Activated T-cell treated with anti-CD3 and anti-CD28 coated beads, Interleukin-2, amount 50 U/mL, for 24 hours (primary cell): ENCODE measurements at regions not wholly inside any gene's neighbourhood (a gene's known extent, or its start where the extent isn't known, plus 50 kb on each side); places are given as distances from the start of the nearest gene placed in this dataset.

Experiments used
- DNase-seq: peaks from one replicate; pipeline ENCODE4 v3.0.0-alpha.2; 2020
- H3K27ac Mint-ChIP-seq: 2 replicates; pipeline ENCODE4 v1.8.0; 2020; ENCODE audit warnings: mild to moderate bottlenecking, mixed read lengths
- H3K27me3 Mint-ChIP-seq: 2 replicates; pipeline ENCODE4 v1.8.0; 2020; ENCODE audit warnings: mixed read lengths
- H3K36me3 Mint-ChIP-seq: 2 replicates; pipeline ENCODE4 v1.8.0; 2020; ENCODE audit warnings: low read depth, mixed read lengths
- H3K4me1 Mint-ChIP-seq: 2 replicates; pipeline ENCODE4 v1.8.0; 2020; ENCODE audit warnings: low read depth, mixed read lengths
- H3K4me3 Mint-ChIP-seq: 2 replicates; pipeline ENCODE4 v1.8.0; 2020; ENCODE audit warnings: mild to moderate bottlenecking, moderate library complexity, mixed read lengths
- H3K9me3 Mint-ChIP-seq: 2 replicates; pipeline ENCODE4 v1.8.0; 2020; ENCODE audit warnings: mixed read lengths

DNA sequence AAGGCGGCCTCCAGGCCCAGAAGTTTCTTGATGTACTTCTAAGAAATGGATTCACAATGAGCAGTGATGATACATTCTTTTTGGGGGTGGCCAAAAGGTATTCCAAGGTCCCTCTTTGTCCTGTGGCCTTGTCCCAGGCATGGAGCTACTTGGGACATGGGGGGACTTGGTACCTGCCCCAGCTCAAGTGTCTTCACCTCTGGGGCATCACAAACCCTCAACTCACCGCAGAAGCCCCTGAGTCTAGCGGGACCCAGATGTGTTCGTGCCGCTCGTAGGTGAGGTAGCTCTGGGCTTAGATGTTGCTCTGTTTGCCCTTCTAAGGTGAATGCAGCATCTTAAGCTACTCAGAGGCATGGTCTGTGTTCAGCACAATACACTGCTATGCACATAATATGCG is 338.0 kb upstream of the IRX4 start:
- no peak for DNase-seq
- Mint-ChIP-seq H3K27ac (no peak overlapping the region), H3K27me3 (no peaks in the 10 kb centered on the region), H3K4me3 (no peak overlapping the region), H3K4me1 (no peaks in the 10 kb centered on the region), H3K36me3 (no peaks in the 10 kb centered on the region), H3K9me3 (no peaks in the 10 kb centered on the region)

DNA sequence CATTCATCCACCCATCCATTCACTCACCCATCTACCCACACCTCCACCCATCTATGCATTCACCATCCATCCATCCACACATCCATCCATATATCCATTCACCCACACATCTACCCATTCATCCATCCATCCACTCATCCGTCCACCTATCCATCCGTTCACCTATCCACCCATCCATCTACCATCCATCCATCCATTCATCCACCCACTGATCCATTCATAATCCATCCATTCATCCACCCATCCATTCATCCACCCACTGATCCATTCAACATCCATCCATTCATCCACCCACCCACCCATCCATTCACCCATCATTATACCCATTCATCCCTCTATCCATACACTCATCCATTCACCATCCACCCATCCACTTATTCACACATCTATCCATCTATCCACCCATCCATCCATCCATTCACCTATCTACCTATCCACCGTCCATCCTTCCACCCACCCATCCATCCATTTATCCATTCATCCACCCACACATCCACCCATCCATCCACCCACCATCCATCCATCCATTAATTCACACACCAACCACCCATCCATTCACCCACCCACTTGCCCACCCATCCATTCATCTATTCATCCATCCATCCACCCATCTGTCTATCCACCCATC is 336.5 kb upstream of the IRX4 start:
- no peaks in the 10 kb centered on the region for H3K4me1 Mint-ChIP-seq
- no peak for DNase-seq

DNA sequence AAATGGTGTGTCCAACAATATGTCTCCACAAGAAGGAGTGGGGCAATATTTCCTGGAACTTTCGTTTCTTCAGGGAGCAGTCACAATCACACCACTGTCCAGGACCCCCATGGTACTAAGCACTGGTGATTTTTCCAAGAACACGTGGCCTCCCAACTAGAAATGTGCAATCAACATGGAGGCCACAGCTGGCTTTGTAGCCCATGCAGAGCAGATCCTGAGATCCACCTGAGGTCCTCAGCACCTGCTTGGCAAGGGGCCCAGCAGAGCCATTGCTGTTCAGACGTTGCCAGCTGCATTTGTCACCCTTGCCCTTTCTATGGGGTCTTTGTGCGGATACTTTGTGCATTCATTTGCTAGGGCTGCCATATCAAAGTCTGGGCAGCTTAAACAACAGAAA is 334.5 kb upstream of the IRX4 start:
- Mint-ChIP-seq H3K27ac (no peak overlapping the region), H3K36me3 (no peaks in the 10 kb centered on the region), H3K4me1 (no peaks in the 10 kb centered on the region), H3K4me3 (no peak overlapping the region), H3K27me3 (no peaks in the 10 kb centered on the region), H3K9me3 (no peaks in the 10 kb centered on the region)
- no peak for DNase-seq

More for the DNA sequence above, 336.5 kb upstream of the IRX4 start:
- Mint-ChIP-seq H3K36me3 (no peaks in the 10 kb centered on the region), H3K4me3 (no peak overlapping the region), H3K9me3 (no peaks in the 10 kb centered on the region), H3K27me3 (no peaks in the 10 kb centered on the region), H3K27ac (no peak overlapping the region)

DNA sequence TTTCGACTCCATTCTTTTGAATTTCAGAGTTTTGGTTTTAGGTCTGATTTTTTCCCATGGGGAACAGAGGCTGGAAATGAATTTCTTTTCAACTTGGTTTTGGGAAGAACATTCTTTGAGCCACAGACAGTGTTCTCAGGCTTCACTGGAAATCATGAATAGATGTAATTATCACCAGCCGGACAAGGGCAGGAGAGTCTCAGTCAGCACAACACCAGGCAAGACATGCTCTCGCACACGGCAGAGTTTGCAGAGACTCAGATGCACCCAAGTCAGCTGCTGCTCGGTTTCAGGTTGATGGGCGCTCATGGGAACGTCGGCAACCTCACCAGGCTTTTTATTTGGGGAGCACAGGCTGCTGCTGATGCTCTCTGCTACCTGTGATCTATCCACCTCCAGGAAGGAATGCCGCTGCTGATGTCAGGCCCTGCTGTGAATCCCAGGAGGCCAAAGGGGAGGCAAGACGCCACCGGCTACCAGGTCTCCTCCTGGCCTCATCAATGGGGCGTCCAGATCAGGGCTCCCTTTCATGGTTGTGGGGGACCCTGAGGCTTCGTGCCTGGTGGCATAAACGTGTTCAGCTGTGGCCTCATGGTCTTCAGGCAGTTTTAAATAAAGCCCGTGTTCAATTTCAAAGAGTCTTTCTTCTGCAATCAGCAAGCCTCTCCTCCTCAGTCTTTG is 332.3 kb upstream of the IRX4 start:
- Mint-ChIP-seq H3K4me1 (no peaks in the 10 kb centered on the region), H3K27ac (no peak overlapping the region), H3K9me3 (no peaks in the 10 kb centered on the region)

DNA sequence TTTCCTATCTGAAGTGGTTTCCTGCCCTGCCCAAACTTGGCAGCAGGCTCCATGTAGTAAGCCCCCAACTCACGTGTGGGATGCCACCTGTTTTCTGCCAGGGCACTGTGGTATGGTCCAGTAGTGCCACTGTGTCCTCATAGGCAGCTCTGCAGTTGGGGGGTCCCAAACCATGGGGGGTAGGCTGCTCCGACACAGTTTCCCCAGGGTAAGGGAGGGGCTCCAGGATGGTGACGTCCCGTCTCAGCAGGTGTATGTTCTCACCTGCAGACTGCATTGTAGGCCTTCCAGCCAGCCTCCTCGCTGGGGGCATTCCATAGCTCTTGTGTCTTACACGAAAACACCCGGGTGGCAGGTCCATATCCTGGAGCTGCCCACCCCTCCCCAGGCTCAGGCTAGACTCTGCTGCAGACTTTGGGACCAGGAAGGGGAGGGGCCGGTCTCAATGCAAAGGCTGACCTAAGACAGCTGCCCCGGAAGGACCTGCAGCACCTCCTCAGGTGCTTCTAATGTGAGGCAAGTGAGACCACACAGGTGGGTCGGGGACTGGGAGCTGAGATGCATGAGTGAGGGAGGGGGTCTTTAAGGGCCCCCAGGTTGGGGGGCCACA is 330.5 kb upstream of the IRX4 start:
- no peak overlapping the region for H3K4me3 Mint-ChIP-seq
- no peak for DNase-seq
- peaks cover 2% of the 10 kb centered on the region for H3K27me3 Mint-ChIP-seq
- no peaks in the 10 kb centered on the region for H3K36me3 Mint-ChIP-seq
- H3K27ac Mint-ChIP-seq: no peak overlapping the region
- H3K4me1 Mint-ChIP-seq: no peaks in the 10 kb centered on the region
- no peaks in the 10 kb centered on the region for H3K9me3 Mint-ChIP-seq

More for the DNA sequence above, 332.3 kb upstream of the IRX4 start:
- H3K27me3 Mint-ChIP-seq: no peaks in the 10 kb centered on the region
- H3K36me3 Mint-ChIP-seq: no peaks in the 10 kb centered on the region
- H3K4me3 Mint-ChIP-seq: no peak overlapping the region
- no peak for DNase-seq

DNA sequence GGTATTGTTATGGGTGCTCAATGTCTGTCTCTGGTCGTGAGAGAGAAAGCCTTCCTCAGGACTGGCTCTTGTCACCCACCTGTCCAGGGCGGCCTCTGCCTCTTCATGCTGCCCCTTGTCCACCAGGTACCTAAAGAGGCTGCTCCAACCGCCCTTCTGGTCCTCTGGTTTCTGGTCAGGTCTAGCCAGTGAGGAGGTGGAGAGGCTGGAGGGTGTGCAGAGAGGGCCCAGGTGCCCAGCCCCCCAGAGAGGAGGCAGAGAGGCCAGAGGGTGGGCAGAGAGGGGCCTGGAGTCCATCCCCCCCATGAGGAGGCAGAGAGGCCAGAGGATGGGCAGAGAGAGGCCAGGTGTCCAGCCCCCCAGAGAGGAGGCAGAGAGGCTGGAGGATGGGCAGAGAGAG is 329.8 kb upstream of the IRX4 start:
- no peak overlapping the region for H3K4me3 Mint-ChIP-seq
- H3K27ac Mint-ChIP-seq: no peak overlapping the region
- H3K36me3 Mint-ChIP-seq: no peaks in the 10 kb centered on the region
- H3K4me1 Mint-ChIP-seq: no peaks in the 10 kb centered on the region
- H3K27me3 Mint-ChIP-seq: peaks cover 9% of the 10 kb centered on the region
- no peaks in the 10 kb centered on the region for H3K9me3 Mint-ChIP-seq
- DNase-seq: no peak

DNA sequence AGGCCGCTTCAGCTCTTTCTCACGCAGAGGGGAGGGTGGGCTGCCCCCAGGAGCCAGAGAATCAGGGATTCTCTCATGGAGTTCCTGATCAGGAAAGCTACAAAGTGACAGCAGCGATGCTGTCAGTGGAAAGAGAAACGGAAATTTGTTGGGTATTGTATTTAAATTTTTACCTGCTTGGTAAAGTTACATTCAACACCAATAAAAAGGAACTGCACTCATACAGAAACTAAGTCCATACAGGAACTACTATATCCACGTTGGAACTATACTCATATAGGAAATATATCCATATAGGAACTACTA is 325.5 kb upstream of the IRX4 start:
- no peaks in the 10 kb centered on the region for H3K4me1 Mint-ChIP-seq
- H3K36me3 Mint-ChIP-seq: no peaks in the 10 kb centered on the region
- no peak overlapping the region for H3K27ac Mint-ChIP-seq
- H3K9me3 Mint-ChIP-seq: no peaks in the 10 kb centered on the region
- no peak overlapping the region for H3K4me3 Mint-ChIP-seq
- DNase-seq: no peak
- peaks cover 19% of the 10 kb centered on the region for H3K27me3 Mint-ChIP-seq

DNA sequence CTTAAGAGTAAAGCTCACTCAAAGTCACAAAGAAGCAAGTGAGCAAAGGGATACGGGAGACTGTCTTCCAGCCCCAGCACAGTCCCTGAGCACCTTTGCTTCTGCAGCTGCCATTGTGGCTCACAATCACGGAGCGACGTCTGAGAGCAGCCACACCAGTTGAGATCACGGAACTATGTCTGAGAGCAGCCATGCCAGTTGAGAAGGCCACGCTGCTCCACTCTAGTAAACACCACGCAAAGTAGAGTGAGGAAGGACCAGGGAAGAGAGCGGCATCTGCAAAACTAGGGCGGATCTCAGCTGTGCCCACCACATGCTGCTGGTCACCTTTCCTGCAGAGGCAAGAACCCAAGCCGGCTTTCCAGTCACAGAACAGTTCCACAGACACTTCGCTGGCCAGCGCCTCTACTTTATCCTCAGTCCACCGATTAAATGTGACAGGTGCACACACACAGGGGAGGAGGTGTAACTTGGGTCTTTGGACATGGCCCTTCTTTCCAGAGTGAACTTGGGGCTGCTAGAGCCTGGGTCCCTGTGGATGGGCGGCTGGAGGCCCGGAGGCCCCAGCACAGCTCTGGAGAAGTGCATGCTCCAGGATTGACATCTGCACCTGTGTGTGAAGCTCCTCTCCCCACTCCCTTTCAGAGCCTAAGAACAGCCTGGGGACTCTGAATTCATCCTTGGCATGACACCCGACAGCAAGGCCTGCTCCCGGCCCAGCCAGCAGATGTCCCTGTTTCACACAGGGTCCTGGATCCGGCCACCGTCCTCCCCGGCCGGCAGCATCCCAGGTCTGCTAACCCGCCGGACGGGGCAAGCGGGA is 324.9 kb upstream of the IRX4 start:
- Mint-ChIP-seq H3K27me3 (peaks cover 19% of the 10 kb centered on the region), H3K4me3 (no peak overlapping the region), H3K9me3 (no peaks in the 10 kb centered on the region)

DNA sequence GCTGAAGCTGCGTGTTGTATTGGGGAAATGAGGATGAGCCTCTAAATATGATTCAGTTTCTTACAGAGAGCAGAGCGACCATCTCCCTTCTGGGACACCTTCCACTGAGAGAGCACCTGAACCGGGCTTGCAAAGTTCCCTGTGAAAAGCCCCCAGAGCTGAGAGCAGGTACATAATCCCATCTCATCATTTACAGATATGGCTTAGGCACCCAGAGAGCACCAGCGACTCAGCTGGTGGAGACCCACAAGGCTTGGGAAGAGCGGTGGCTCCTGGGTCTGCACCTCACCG is 324.3 kb upstream of the IRX4 start:
- Mint-ChIP-seq H3K4me3 (no peak overlapping the region), H3K36me3 (no peaks in the 10 kb centered on the region), H3K9me3 (no peaks in the 10 kb centered on the region), H3K27me3 (peaks cover 22% of the 10 kb centered on the region), H3K27ac (no peak overlapping the region), H3K4me1 (no peaks in the 10 kb centered on the region)
- no peak for DNase-seq

More for the DNA sequence above, 324.9 kb upstream of the IRX4 start:
- Mint-ChIP-seq H3K36me3 (no peaks in the 10 kb centered on the region), H3K27ac (no peak overlapping the region), H3K4me1 (no peaks in the 10 kb centered on the region)
- DNase-seq: no peak

DNA sequence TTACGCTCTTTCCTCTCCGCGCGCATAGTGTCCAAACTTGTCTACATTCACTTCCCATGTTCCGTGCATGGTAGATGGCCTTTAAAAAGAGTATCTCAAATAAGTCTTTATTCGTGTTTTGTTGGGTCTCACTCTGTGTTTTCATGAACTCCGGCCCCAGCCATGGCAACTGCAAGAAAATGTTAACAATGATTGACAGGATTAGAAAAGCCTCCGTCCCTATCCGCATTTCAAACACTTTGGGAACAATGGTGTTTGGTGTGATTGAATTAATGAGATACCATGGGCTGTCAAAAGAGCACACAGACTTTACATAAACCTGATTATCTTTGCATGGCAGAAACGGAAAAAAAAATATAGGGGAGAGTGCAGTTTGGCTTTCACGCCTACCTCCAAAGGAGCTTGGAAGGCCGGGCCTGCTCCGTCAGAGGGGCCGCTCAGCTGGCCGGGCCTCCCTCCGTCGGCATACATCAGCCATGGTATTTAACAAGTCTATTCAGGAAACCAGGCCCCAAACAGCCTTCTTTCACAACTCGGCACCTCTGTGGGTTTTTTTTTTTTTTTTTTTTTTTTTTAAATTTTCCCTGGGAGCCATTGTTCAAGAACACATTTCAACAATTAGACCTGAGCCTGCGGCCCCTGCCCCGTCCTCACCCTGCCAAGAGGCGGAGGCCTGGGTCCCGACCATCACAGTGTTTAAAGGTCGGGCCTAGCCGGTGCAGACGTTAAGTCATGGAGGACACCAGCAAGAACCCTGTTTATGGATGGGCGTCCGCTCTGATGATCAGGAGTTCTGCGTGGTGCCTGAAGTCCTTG is 323.8 kb upstream of the IRX4 start:
- Mint-ChIP-seq H3K4me1 (no peaks in the 10 kb centered on the region), H3K27ac (no peak overlapping the region), H3K27me3 (peaks cover 22% of the 10 kb centered on the region), H3K36me3 (no peaks in the 10 kb centered on the region), H3K4me3 (no peak overlapping the region), H3K9me3 (no peaks in the 10 kb centered on the region)
- DNase-seq: no peak

DNA sequence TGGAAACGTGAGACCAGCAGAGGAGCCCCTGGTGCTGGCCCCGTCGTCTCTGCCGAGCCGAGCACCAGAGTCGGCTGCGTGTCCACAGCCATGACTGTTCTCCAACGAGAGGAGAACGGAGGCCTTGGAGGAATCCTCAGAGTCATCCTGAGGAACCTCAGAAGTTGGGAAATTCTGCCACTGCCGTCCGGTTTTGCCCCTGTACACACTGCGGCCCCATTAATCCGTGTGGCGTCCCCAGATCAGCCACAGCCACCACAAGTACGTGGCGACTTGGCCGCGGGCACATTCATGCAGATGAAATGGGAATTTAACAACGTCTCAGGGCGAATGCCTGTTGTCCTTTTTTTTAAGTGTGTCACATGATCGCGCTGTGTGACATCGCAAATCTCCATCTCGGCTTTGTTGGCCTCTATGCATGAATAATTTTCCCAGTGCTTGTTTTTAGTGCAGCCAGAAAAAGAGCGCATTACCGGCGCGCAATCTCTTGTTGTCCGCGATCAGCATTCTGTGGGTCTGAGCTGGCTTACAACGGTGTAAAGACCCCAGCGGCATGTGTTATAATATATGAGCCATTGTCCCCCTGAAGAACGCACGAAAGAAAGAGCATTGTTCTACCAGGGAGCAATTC is 323.0 kb upstream of the IRX4 start:
- Mint-ChIP-seq H3K4me3 (no peak overlapping the region), H3K27me3 (peaks cover 29% of the 10 kb centered on the region), H3K9me3 (no peaks in the 10 kb centered on the region), H3K27ac (no peak overlapping the region), H3K36me3 (no peaks in the 10 kb centered on the region), H3K4me1 (no peaks in the 10 kb centered on the region)
- DNase-seq: no peak

DNA sequence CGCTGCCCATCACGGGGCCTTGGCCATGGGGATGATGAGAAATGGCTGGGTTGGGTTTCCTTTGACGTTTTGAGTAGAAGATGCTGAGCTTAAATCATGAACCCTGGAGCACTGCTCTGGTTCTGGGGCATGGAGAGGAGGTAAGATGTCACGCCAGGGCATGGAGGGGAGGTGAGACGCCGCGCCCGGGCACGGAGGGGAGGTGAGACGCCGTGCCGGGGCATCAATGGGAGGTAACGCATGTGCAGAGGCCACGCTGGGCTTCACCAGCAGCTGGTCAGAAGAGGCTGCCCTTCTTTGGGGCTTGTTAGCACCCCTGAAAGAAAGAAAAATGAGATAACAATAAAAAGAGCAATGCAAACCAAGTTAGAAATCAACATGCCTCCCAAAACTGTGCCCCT is 322.5 kb upstream of the IRX4 start:
- no peaks in the 10 kb centered on the region for H3K9me3 Mint-ChIP-seq
- no peaks in the 10 kb centered on the region for H3K36me3 Mint-ChIP-seq

DNA sequence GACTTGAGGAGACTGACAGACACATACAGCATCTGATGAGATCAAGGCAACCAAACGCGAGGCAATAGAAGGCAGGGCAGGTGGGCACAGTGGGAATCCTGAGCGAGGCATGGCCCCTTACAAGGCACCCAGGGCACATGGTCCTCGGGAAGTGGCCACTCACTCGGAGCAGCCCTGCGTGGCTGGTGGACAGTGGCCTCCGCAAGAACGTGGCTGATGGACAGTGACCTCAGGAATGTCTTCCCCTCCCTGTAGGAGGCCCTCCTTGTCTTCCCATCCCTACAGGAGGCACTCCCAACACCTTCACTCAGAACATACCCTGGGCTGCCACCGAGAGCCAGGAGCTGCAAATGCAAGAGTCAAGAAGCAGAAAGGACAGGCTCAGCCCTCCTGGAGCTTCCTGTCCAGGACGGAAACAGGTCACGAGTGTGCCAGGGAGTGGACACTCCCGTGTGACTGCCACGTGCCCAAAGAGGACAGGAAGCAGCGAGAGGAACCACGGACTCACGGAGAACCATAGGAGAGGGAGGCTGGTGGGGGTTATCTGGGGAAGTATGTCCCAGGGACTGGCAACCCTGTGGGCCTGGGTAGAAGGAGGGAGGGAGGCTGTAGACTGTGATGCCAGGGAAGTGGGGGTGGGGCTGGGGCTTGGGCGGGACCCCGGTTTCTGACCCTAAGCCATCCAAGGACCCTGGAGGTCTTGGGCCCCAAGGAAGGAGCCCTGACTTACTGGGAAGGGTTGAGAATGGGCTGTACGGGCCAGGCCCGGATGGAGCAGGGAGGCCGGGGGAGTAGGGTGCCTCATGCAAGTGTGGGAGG is 321.9 kb upstream of the IRX4 start:
- Mint-ChIP-seq H3K9me3 (no peaks in the 10 kb centered on the region), H3K4me1 (no peaks in the 10 kb centered on the region), H3K36me3 (no peaks in the 10 kb centered on the region), H3K27ac (no peak overlapping the region), H3K27me3 (peaks cover 31% of the 10 kb centered on the region), H3K4me3 (no peak overlapping the region)
- DNase-seq: no peak

More for the DNA sequence above, 322.5 kb upstream of the IRX4 start:
- Mint-ChIP-seq H3K4me3 (no peak overlapping the region), H3K27me3 (peaks cover 30% of the 10 kb centered on the region), H3K27ac (no peak overlapping the region), H3K4me1 (no peaks in the 10 kb centered on the region)
- DNase-seq: no peak
